DND-41 (cell line): ENCODE measurements at regions not wholly inside any gene's neighbourhood (a gene's known extent, or its start where the extent isn't known, plus 50 kb on each side); places are given as distances from the start of the nearest gene placed in this dataset.

Experiments
- CTCF ChIP-seq: IDR thresholded peaks from 2 replicates; pipeline ENCODE4 v1.5.1; 2012; ENCODE audit warnings: borderline replicate concordance, low read length, moderate library complexity, mild to moderate bottlenecking; ENCODE audit not compliant: poor library complexity, severe bottlenecking; ENCODE audit errors: extremely low read depth
- EZH2 ChIP-seq: IDR thresholded peaks from 3 replicates; pipeline ENCODE4 v1.6.1; 2012; ENCODE audit warnings: borderline replicate concordance, low read depth, mild to moderate bottlenecking, moderate library complexity, low read length, inconsistent platforms; ENCODE audit not compliant: severe bottlenecking

- TF ChIP-seq CTCF, result no peak
- no peak for TF ChIP-seq EZH2
Observed at GRCh38 chr7:15049157-15049556, 146.6 kb upstream of the DGKB start.
